Left ventricle myocardium inferior (tissue), 1 donor: ENCODE measurements at regions not wholly inside any gene's neighbourhood (a gene's known extent, or its start where the extent isn't known, plus 50 kb on each side); places are given as distances from the start of the nearest gene placed in this dataset.

Experiments used
- DNase-seq: peaks from one replicate; pipeline ENCODE4 v3.0.0-alpha.2; 2020
- H3K27ac ChIP-seq: fragments of 200-600 bp; replicated peaks from 2 replicates; pipeline ENCODE4 v1.8.0; 2021
- H3K27me3 ChIP-seq: fragments of 200-600 bp; 2 replicates; pipeline ENCODE4 v1.8.0; 2021; ENCODE audit warnings: low read depth
- H3K36me3 ChIP-seq: fragments of 200-600 bp; 2 replicates; pipeline ENCODE4 v1.8.0; 2021
- H3K4me1 ChIP-seq: fragments of 200-600 bp; 2 replicates; pipeline ENCODE4 v1.8.0; 2021
- H3K4me3 ChIP-seq: fragments of 200-600 bp; 2 replicates; pipeline ENCODE4 v1.8.0; 2021; ENCODE audit warnings: mild to moderate bottlenecking, moderate library complexity
- H3K9me3 ChIP-seq: fragments of 200-600 bp; replicated peaks from 2 replicates; pipeline ENCODE4 v1.8.0; 2021
- intact Hi-C: fragments of 100-400 bp; cut with micrococcal nuclease; formaldehyde crosslinking; loops from one replicate; pipeline ENCODE4 v1.11.0; 2022
- TF ChIP-seq, protein P1 (sequence below): fragments of 200-600 bp; IDR thresholded peaks from 2 replicates; pipeline ENCODE4 v1.8.0; 2021; ENCODE audit warnings: antibody characterized with exemption, mild to moderate bottlenecking, borderline replicate concordance
- donor health status: DM: no; HTN: yes; CAD: no; lungs with severe emphysema.

DNA sequence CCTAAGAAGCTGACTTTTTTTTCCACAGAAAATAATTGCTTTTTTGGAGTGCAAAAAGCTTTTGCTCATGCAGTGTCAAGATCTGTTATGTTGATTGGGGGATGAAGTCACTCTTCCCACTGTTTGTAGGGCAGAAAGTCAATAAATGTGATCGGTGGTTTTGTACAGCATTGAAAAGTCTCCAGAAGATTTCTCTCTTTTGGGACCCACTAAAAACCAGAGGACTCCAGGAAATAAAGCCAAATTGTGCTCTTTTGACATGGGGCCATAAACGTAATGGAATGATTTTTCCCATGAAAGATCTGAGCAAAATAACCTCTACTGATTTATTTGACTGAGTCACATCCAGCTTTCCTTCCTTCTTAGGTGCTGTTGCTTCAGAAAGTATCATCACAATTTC lies 122.5 kb downstream of the SNAPC1 start:
- no peaks in the 10 kb centered on the region for H3K9me3 ChIP-seq
- no peak overlapping the region for H3K27ac ChIP-seq
- no peaks in the 10 kb centered on the region for H3K4me1 ChIP-seq
- H3K36me3 ChIP-seq = no peaks in the 10 kb centered on the region
- intact Hi-C loops = no loop called here
- no peak overlapping the region for H3K4me3 ChIP-seq
- TF ChIP-seq, protein P1, sequence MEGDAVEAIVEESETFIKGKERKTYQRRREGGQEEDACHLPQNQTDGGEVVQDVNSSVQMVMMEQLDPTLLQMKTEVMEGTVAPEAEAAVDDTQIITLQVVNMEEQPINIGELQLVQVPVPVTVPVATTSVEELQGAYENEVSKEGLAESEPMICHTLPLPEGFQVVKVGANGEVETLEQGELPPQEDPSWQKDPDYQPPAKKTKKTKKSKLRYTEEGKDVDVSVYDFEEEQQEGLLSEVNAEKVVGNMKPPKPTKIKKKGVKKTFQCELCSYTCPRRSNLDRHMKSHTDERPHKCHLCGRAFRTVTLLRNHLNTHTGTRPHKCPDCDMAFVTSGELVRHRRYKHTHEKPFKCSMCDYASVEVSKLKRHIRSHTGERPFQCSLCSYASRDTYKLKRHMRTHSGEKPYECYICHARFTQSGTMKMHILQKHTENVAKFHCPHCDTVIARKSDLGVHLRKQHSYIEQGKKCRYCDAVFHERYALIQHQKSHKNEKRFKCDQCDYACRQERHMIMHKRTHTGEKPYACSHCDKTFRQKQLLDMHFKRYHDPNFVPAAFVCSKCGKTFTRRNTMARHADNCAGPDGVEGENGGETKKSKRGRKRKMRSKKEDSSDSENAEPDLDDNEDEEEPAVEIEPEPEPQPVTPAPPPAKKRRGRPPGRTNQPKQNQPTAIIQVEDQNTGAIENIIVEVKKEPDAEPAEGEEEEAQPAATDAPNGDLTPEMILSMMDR = no peak
- DNase-seq = no peak
- no peaks in the 10 kb centered on the region for H3K27me3 ChIP-seq

DNA sequence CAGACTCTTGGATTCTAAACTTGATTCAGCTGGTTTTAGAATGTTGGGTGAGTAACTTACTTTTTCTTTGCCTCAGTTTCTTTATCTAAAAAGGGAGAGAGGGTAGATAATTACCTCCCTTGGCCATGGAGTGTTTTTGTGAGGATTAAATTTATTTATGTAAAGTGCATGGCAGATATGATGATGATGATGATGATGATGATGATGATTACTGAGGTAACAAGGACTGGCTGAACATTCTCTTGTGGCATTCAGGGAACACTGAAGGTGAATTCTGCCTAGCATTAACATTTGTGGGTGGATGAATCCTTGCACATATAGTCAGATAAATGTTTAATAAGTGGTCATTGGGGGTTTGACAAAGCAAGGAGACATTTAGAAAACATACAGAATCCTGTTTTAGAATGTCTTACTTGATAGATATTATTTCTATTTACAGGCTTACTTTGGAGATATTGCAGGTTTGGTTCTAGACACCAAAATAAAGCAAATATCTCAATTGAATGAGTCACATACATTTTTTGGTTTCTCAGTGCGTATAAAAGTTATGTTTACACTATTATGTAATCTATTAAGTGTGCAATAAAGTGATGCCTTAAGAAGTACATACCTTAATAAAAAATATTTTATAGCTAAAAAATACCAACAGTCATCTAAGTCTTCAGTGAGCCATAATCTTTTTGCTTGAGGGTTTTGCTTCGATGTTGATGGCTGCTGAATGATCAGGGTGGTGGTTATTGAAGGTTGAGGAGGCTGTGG lies 123.2 kb downstream of the SNAPC1 start:
- Histone ChIP-seq H3K4me3 (no peak overlapping the region), H3K27me3 (peaks cover 5% of the 10 kb centered on the region), H3K9me3 (no peaks in the 10 kb centered on the region), H3K4me1 (no peaks in the 10 kb centered on the region), H3K36me3 (no peaks in the 10 kb centered on the region), H3K27ac (no peak overlapping the region)
- TF ChIP-seq, protein P1 = no peak
- intact Hi-C loops = no loop called here
- DNase-seq = no peak

DNA sequence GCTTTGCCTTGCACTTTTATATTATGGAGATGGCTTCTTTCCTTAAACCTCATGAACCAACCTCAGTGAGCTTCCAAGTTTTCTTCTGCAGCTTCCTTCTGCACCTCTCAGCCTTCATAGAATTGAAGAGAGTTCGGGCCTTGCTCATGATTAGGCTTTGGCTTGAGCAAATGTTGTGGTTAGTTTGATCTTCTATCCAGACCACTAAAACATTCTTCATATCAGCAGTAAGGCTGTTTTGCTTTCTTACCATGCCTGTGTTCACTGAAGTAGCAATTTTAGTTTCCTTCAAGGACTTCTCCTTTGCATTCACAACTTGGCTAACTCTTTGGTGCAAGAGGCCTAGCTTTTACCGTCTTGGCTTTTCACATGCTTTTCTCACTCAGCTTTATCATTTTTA lies 125.4 kb downstream of the SNAPC1 start:
- intact Hi-C loops = no loop called here
- Histone ChIP-seq H3K27ac (no peak overlapping the region), H3K9me3 (no peaks in the 10 kb centered on the region), H3K36me3 (no peaks in the 10 kb centered on the region), H3K4me3 (no peak overlapping the region), H3K27me3 (peaks cover 24% of the 10 kb centered on the region), H3K4me1 (no peaks in the 10 kb centered on the region)
- DNase-seq = no peak
- TF ChIP-seq, protein P1 = no peak

DNA sequence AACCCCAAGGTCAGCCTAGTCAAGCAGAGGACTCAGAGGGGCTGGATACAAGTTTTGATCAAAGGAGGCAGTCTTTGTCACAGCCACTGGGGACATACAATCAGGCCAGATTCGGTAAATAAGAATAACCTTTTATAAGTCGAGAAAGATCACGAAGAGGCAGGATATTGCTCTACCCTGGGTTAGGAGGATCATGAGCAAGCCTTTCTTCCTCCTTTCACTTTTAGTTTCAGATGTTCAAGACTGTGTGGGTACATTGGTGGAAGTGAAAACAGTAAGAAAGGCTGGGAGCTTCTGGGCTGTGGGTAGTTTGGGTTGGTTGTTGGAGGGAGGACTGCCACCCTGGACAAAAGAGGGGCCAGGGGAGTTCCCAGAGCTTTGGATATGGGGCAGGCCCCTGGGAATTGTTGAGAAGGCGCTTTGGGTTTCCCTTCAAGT lies 127.7 kb downstream of the SNAPC1 start:
- TF ChIP-seq, protein P1 = no peak
- Histone ChIP-seq H3K4me3 (no peak overlapping the region), H3K27ac (no peak overlapping the region), H3K9me3 (no peaks in the 10 kb centered on the region), H3K36me3 (no peaks in the 10 kb centered on the region), H3K4me1 (no peaks in the 10 kb centered on the region), H3K27me3 (peaks cover 38% of the 10 kb centered on the region)
- intact Hi-C loops = loop anchor here (10.0 kb wide), 1 partner anchor 235 kb away; no protein-coding TSS in a partner anchor
- no peak for DNase-seq

DNA sequence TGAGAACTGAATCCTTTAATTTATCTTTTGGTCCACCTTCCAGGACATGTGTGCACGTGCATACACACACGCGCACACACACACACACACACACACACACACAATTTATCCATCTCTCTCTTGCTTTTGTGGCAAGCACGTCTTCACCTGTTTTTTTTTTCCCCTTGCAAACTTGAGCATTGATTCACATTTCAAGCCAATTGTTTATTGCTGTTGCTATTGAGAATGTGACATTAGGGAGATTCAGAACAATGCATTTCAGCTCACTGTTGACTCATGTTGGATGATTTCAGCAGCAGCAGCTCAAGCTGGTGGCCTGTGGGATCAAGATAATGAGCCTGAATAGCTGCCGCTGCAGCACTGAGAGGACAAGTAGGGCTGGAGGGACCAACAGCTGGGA lies 128.9 kb downstream of the SNAPC1 start:
- no peak for DNase-seq
- no peak overlapping the region for H3K4me3 ChIP-seq
- H3K9me3 ChIP-seq = no peaks in the 10 kb centered on the region
- no peaks in the 10 kb centered on the region for H3K36me3 ChIP-seq
- no peak overlapping the region for H3K27ac ChIP-seq
- intact Hi-C loops = loop anchor here (10.0 kb wide), 1 partner anchor 234 kb away; no protein-coding TSS in a partner anchor
- TF ChIP-seq, protein P1 = no peak
- H3K27me3 ChIP-seq = peaks cover 38% of the 10 kb centered on the region
- no peaks in the 10 kb centered on the region for H3K4me1 ChIP-seq
